ENCODE measurements at regions not wholly inside any gene's neighbourhood (a gene's known extent, or its start where the extent isn't known, plus 50 kb on each side); places are given as distances from the start of the nearest gene placed in this dataset.
A peak's percentile ranks its signal among the peaks of the same experiment; 100 is the strongest.

GRCh38 chr20:39876976-39877635 is 811.9 kb downstream of the MAFB start:
- H3K4me3 Mint-ChIP-seq, result no peak overlapping the region
- no peaks in the 10 kb centered on the region for H3K27me3 Mint-ChIP-seq (ENCODE audit: insufficient read depth)
- no peaks in the 10 kb centered on the region for H3K9me3 Mint-ChIP-seq
- H3K36me3 Mint-ChIP-seq (ENCODE audit: low read depth), result no peaks in the 10 kb centered on the region
- TF ChIP-seq CTCF (IDR thresholded peaks at IDR 0.05), result no peak
- no peaks in the 10 kb centered on the region; the same call in 1 of the 2 replicates for H3K4me1 Mint-ChIP-seq (ENCODE audit: low read depth)
- no peak for DNase-seq
- H3K27ac Mint-ChIP-seq, result no peak overlapping the region

- TF ChIP-seq CTCF (IDR thresholded peaks at IDR 0.05), result no peak
- Mint-ChIP-seq H3K36me3 (ENCODE audit: low read depth) (no peaks in the 10 kb centered on the region), H3K27ac (no peak overlapping the region), H3K27me3 (ENCODE audit: insufficient read depth) (no peaks in the 10 kb centered on the region), H3K9me3 (no peaks in the 10 kb centered on the region), H3K4me3 (no peak overlapping the region), H3K4me1 (ENCODE audit: low read depth) (no peaks in the 10 kb centered on the region; the same call in 1 of the 2 replicates)
- no peak for DNase-seq
Measured at GRCh38 chr20:39875492-39876110, 813.4 kb downstream of the MAFB start.

- no peaks in the 10 kb centered on the region; the same call in 1 of the 2 replicates for H3K9me3 Mint-ChIP-seq
- H3K27me3 Mint-ChIP-seq (ENCODE audit: insufficient read depth), result no peaks in the 10 kb centered on the region
- no peak overlapping the region for H3K27ac Mint-ChIP-seq
- DNase-seq, result peak; percentile 68
- no peaks in the 10 kb centered on the region for H3K36me3 Mint-ChIP-seq (ENCODE audit: low read depth)
- H3K4me3 Mint-ChIP-seq, result no peak overlapping the region
- no peaks in the 10 kb centered on the region; the same call in 1 of the 2 replicates for H3K4me1 Mint-ChIP-seq (ENCODE audit: low read depth)
- peak; percentile 91 for TF ChIP-seq CTCF (IDR thresholded peaks at IDR 0.05)
Measured at GRCh38 chr20:39874049-39874893, 814.8 kb downstream of the MAFB start.

GRCh38 chr20:39873286-39873685 is 815.8 kb downstream of the MAFB start:
- TF ChIP-seq CTCF (IDR thresholded peaks at IDR 0.05), result no peak

GRCh38 chr20:39871013-39871412 is 818.0 kb downstream of the MAFB start:
- no peak for TF ChIP-seq CTCF (IDR thresholded peaks at IDR 0.05)
- no peak overlapping the region for H3K4me3 Mint-ChIP-seq
- no peak overlapping the region for H3K27ac Mint-ChIP-seq
- H3K4me1 Mint-ChIP-seq (ENCODE audit: low read depth), result no peaks in the 10 kb centered on the region
- H3K9me3 Mint-ChIP-seq, result no peaks in the 10 kb centered on the region; the same call in 1 of the 2 replicates
- H3K27me3 Mint-ChIP-seq (ENCODE audit: insufficient read depth), result no peaks in the 10 kb centered on the region
- H3K36me3 Mint-ChIP-seq (ENCODE audit: low read depth), result no peaks in the 10 kb centered on the region
- no peak for DNase-seq

More at GRCh38 chr20:39873286-39873685, 815.8 kb downstream of the MAFB start:
- H3K36me3 Mint-ChIP-seq (ENCODE audit: low read depth), result no peaks in the 10 kb centered on the region
- no peak for DNase-seq
- H3K4me3 Mint-ChIP-seq, result no peak overlapping the region
- H3K9me3 Mint-ChIP-seq, result no peaks in the 10 kb centered on the region; the same call in 1 of the 2 replicates
- H3K4me1 Mint-ChIP-seq (ENCODE audit: low read depth), result no peaks in the 10 kb centered on the region; the same call in 1 of the 2 replicates
- no peak overlapping the region for H3K27ac Mint-ChIP-seq
- H3K27me3 Mint-ChIP-seq (ENCODE audit: insufficient read depth), result no peaks in the 10 kb centered on the region
